HepG2 (cell line): ENCODE measurements at regions not wholly inside any gene's neighbourhood (a gene's known extent, or its start where the extent isn't known, plus 50 kb on each side); places are given as distances from the start of the nearest gene placed in this dataset.

Experiments
- ATAC-seq: fragments of 200-7000 bp; cut with Tn5 transposase; 3 replicates; pipeline ENCODE4 v1.9.1; 2020; ENCODE audit warnings: mild to moderate bottlenecking, moderate library complexity
- BruUV-seq: library from RNA; stranded (reverse); fragments of 400-500 nt; replicated peaks from 2 replicates; lab custom pipeline; 2021; lab: Mats Ljungman, UMichigan
- CTCF ChIA-PET: fragments of 300-600 bp; formaldehyde crosslinking; extraction: SDS; loops from one replicate; lab custom pipeline; 2021; ENCODE audit warnings: low total read pairs, inconsistent platforms, low intra/inter-chr PET ratio; lab: Yijun Ruan, JAX
- POLR2A ChIA-PET: fragments of 350-600 bp; sonication (Branson Sonifier 250); formaldehyde crosslinking; loops from one replicate; lab custom pipeline; 2020; ENCODE audit warnings: antibody characterized with exemption, inconsistent platforms; lab: Yijun Ruan, JAX
- DNase-seq: peaks from one replicate; pipeline ENCODE4 v3.0.0-alpha.2; 2015; ENCODE audit warnings: low spot score
- FAIRE-seq: peaks from 3 replicates; lab custom pipeline; 2011; peaks lifted over from hg19 to GRCh38; lab: Jason Lieb, UNC
- H2AFZ ChIP-seq: one replicate; pipeline ENCODE4 v1.6.1; 2011; ENCODE audit warnings: low read length, inconsistent platforms
- H3K27ac ChIP-seq: fragments of 300-600 bp; 3 replicates; pipeline ENCODE4 v1.8.0; 2011; ENCODE audit warnings: mixed run types, mild to moderate bottlenecking, mixed read lengths, low read length, inconsistent platforms; ENCODE audit not compliant: insufficient read depth; ENCODE audit errors: extremely low read length
- H3K27me3 ChIP-seq, 2 experiments: fragments of 200-600 bp in 1 of 2; 2 replicates in 1 of 2; 3 replicates in 1 of 2; pipeline versions ENCODE4 v1.6.0 to v1.8.0; 2011; ENCODE audit warnings: low read length in 2 of 2, mild to moderate bottlenecking in 2 of 2, moderate library complexity in 2 of 2, inconsistent platforms in 1 of 2; ENCODE audit not compliant: insufficient read depth in 2 of 2, control insufficient read depth in 1 of 2
- H3K36me3 ChIP-seq, 2 experiments: fragments of 200-600 bp in 1 of 2; replicated peaks in 1 of 2; 2 replicates in 1 of 2; 3 replicates in 1 of 2; pipeline versions ENCODE4 v1.5.1 to v1.8.0; 2011; ENCODE audit warnings: low read length in 2 of 2, inconsistent platforms in 1 of 2; ENCODE audit not compliant: insufficient read depth in 2 of 2, control insufficient read depth in 1 of 2
- H3K4me1 ChIP-seq: 2 replicates; pipeline ENCODE4 v1.5.1; 2012; ENCODE audit warnings: low read length, inconsistent platforms; ENCODE audit not compliant: insufficient read depth
- H3K4me2 ChIP-seq: 2 replicates; pipeline ENCODE4 v1.6.0; 2011; ENCODE audit warnings: low read depth, low read length, inconsistent platforms
- H3K4me3 ChIP-seq, 3 experiments: fragments of 200-600 bp in 1 of 3; sonication (generic), shearing (Covaris generic) in 1 of 3; replicated peaks in 1 of 3; 2 replicates each; pipeline ENCODE4 v1.5.1; 2011 to 2016; ENCODE audit warnings: low read length in 3 of 3, inconsistent platforms in 2 of 3, low read depth in 2 of 3, mild to moderate bottlenecking in 2 of 3, control low read depth in 1 of 3, mixed read lengths in 1 of 3; ENCODE audit not compliant: insufficient read depth in 1 of 3
- H3K79me2 ChIP-seq: one replicate; pipeline ENCODE4 v1.6.1; 2011; ENCODE audit warnings: low read length, inconsistent platforms; ENCODE audit not compliant: insufficient read depth
- H3K9ac ChIP-seq: 2 replicates; pipeline ENCODE4 v1.6.0; 2011; ENCODE audit warnings: mild to moderate bottlenecking, low read depth, low read length, inconsistent platforms; ENCODE audit not compliant: insufficient read depth
- H3K9me3 ChIP-seq: 2 replicates; pipeline ENCODE4 v1.5.1; 2012; ENCODE audit warnings: mild to moderate bottlenecking, low read length
- H4K20me1 ChIP-seq: 2 replicates; pipeline ENCODE4 v1.6.0; 2011; ENCODE audit warnings: inconsistent platforms, mild to moderate bottlenecking, low read length, moderate library complexity; ENCODE audit not compliant: insufficient read depth
- HIVEP1 ChIP-seq: sonication (generic); formaldehyde crosslinking; IDR thresholded peaks from 2 replicates; pipeline ENCODE4 v1.4.0; 2020; ENCODE audit warnings: mild to moderate bottlenecking, missing genetic modification reagents
- HMGXB4 ChIP-seq, 2 experiments: sonication (generic) in 1 of 2; formaldehyde crosslinking in 1 of 2; IDR thresholded peaks; 2 replicates each; pipeline versions ENCODE4 v1.4.0 to v1.6.1; 2018 to 2020; ENCODE audit warnings: missing genetic modification reagents in 2 of 2, borderline replicate concordance in 1 of 2, low read depth in 1 of 2, mild to moderate bottlenecking in 1 of 2, missing biosample characterization in 1 of 2
- MTA3 ChIP-seq: sonication (generic); formaldehyde crosslinking; IDR thresholded peaks from 2 replicates; pipeline ENCODE4 v1.4.0; 2020; ENCODE audit warnings: missing genetic modification reagents
- PAXIP1 ChIP-seq: sonication (generic); formaldehyde crosslinking; conservative IDR thresholded peaks from 2 replicates; pipeline ENCODE4 v1.4.0; 2020; ENCODE audit warnings: mild to moderate bottlenecking, missing genetic modification reagents, moderate library complexity
- RAD21 ChIP-seq: fragments of 450-650 bp; formaldehyde crosslinking; IDR thresholded peaks from 2 replicates; pipeline ENCODE4 v1.5.0; 2020; ENCODE audit warnings: mild to moderate bottlenecking
- SATB2 ChIP-seq: sonication (generic); formaldehyde crosslinking; IDR thresholded peaks from 2 replicates; pipeline ENCODE4 v1.5.0; 2020; ENCODE audit warnings: missing genetic modification reagents
- ZNF280B ChIP-seq: sonication (generic); formaldehyde crosslinking; IDR thresholded peaks from 2 replicates; pipeline ENCODE4 v1.5.0; 2020; ENCODE audit warnings: missing genetic modification reagents, mild to moderate bottlenecking, borderline replicate concordance
- ZNF768 ChIP-seq: sonication (generic); formaldehyde crosslinking; IDR thresholded peaks from 2 replicates; pipeline ENCODE4 v1.4.0; 2020; ENCODE audit warnings: missing genetic modification reagents
- ZSCAN21 ChIP-seq: sonication (generic); formaldehyde crosslinking; IDR thresholded peaks from 2 replicates; pipeline ENCODE4 v1.8.0; 2022; ENCODE audit warnings: mild to moderate bottlenecking, missing genetic modification reagents, moderate library complexity, borderline replicate concordance
- WGBS: methylation state at CpG from one replicate; pipeline ENCODE4 v1.1.6; 2017; ENCODE audit warnings: low lambda C conversion rate; 5-methylcytosine and 5-hydroxymethylcytosine counted together
- in situ Hi-C: cut with HindIII; loops from 2 replicates; pipeline ENCODE4 v1.10.0; 2017; ENCODE audit warnings: low pct_unique_long_range_greater_than_20kb; ENCODE audit not compliant: extremely low pct_ligation_motif_present
- intact Hi-C: fragments of 100-400 bp; cut with micrococcal nuclease; formaldehyde crosslinking; loops from one replicate; pipeline ENCODE4 v1.10.0; 2022; ENCODE audit not compliant: unreplicated experiment

- ATAC-seq (no peak), DNase-seq (no peak), FAIRE-seq (no peak)
- H3K4me1 ChIP-seq = no peaks in the 10 kb centered on the region
- in situ Hi-C loops (no loop called here), intact Hi-C loops (no loop called here)
- no peak overlapping the region for H3K9ac ChIP-seq
- ChIA-PET CTCF (no interaction called here), POLR2A (no interaction called here)
- H3K27me3 ChIP-seq = peaks cover 0 to 13% of the 10 kb centered on the region in 2 experiments; a peak in 1 of 5 replicates
- TF ChIP-seq SATB2 (no peak), MTA3 (CRISPR knock-in tag) (no peak), HMGXB4 (CRISPR knock-in tag; IDR thresholded peaks at IDR 0.05; ENCODE audit: borderline replicate concordance in 1 of 2, low read depth in 1 of 2) (no peak), HIVEP1 (CRISPR knock-in tag) (no peak), ZNF768 (CRISPR knock-in tag) (peak; percentile 55; the same call in 1 of the 2 replicates), RAD21 (no peak), ZSCAN21 (no peak), PAXIP1 (CRISPR knock-in tag) (no peak), ZNF280B (no peak)
- H2AFZ ChIP-seq = no peak overlapping the region
- no TSS peak for BruUV-seq
- no peak overlapping the region for H3K27ac ChIP-seq
- H3K4me3 ChIP-seq = no peak overlapping the region
- H3K9me3 ChIP-seq = no peaks in the 10 kb centered on the region
- H3K36me3 ChIP-seq = no peaks in the 10 kb centered on the region
- no peak overlapping the region for H3K4me2 ChIP-seq
- no peaks in the 10 kb centered on the region for H3K79me2 ChIP-seq
- H4K20me1 ChIP-seq = no peaks in the 10 kb centered on the region
- 47% methylated on average over 4 of the region's 5 CpGs for WGBS
Observed at GRCh38 chr12:111228916-111229666, 139.8 kb downstream of the PHETA1 start.
